ENCODE measurements at regions not wholly inside any gene's neighbourhood (a gene's known extent, or its start where the extent isn't known, plus 50 kb on each side); places are given as distances from the start of the nearest gene placed in this dataset.

GRCh38 chr7:93030605-93031225 lies 87.1 kb downstream of the SAMD9 start:
- no peak overlapping the region for H3K4me2 ChIP-seq (ENCODE audit: low read length)
- no peak overlapping the region for H2AFZ ChIP-seq (ENCODE audit: low read length)
- H3K27me3 ChIP-seq (ENCODE audit: low read length): no peaks in the 10 kb centered on the region
- CTCF ChIA-PET: no interaction called here
- ATAC-seq: no peak
- no peak overlapping the region for H3K4me3 ChIP-seq (ENCODE audit: low read length)
- intact Hi-C loops (cut with micrococcal nuclease): no loop called here
- no peaks in the 10 kb centered on the region for H3F3A ChIP-seq (ENCODE audit: low read length, unreplicated experiment)
- no peak overlapping the region for H3K9ac ChIP-seq (ENCODE audit: low read length)
- no peaks in the 10 kb centered on the region for H4K20me1 ChIP-seq (ENCODE audit: low read length)
- DNase-seq: no peak
- H3K9me2 ChIP-seq (replicated peaks; ENCODE audit: low read length): no peaks in the 10 kb centered on the region
- H3K9me3 ChIP-seq (ENCODE audit: low read length): no peaks in the 10 kb centered on the region
- H3K27ac ChIP-seq (ENCODE audit: low read length): no peak overlapping the region
- BruUV-seq (replicated peaks): no TSS peak
- no peak for TF ChIP-seq CTCF (conservative IDR thresholded peaks at IDR 0.05; ENCODE audit: low read depth, low read length)
- no peak for TF ChIP-seq EZH2 (IDR thresholded peaks at IDR 0.05; ENCODE audit: low read length, unreplicated experiment)
- TF ChIP-seq EZH2phosphoT487 (IDR thresholded peaks at IDR 0.05; ENCODE audit: borderline replicate concordance, low read length): no peak
- no peaks in the 10 kb centered on the region for H3K79me2 ChIP-seq (ENCODE audit: low read length)
- H3K4me1 ChIP-seq (ENCODE audit: insufficient read depth, low read length): no peaks in the 10 kb centered on the region
- H3K36me3 ChIP-seq (ENCODE audit: low read depth, low read length): no peaks in the 10 kb centered on the region
- POLR2A ChIA-PET (ENCODE audit: unreplicated experiment): no interaction called here

GRCh38 chr7:93029056-93029455 lies 88.7 kb downstream of the SAMD9 start:
- ATAC-seq (no peak), DNase-seq (no peak)
- Histone ChIP-seq H3K9ac (ENCODE audit: low read length) (no peak overlapping the region), H3K27ac (ENCODE audit: low read length) (no peak overlapping the region), H4K20me1 (ENCODE audit: low read length) (no peaks in the 10 kb centered on the region), H3K4me2 (ENCODE audit: low read length) (no peak overlapping the region), H3K27me3 (ENCODE audit: low read length) (no peaks in the 10 kb centered on the region), H3K9me2 (replicated peaks; ENCODE audit: low read length) (no peaks in the 10 kb centered on the region), H3K4me3 (ENCODE audit: low read length) (no peak overlapping the region), H3K36me3 (ENCODE audit: low read depth, low read length) (no peaks in the 10 kb centered on the region), H3K4me1 (ENCODE audit: insufficient read depth, low read length) (no peaks in the 10 kb centered on the region), H3K9me3 (ENCODE audit: low read length) (no peaks in the 10 kb centered on the region), H2AFZ (ENCODE audit: low read length) (no peak overlapping the region), H3F3A (ENCODE audit: low read length, unreplicated experiment) (no peaks in the 10 kb centered on the region), H3K79me2 (ENCODE audit: low read length) (no peaks in the 10 kb centered on the region)
- BruUV-seq (replicated peaks): no TSS peak
- POLR2A ChIA-PET (ENCODE audit: unreplicated experiment): no interaction called here
- CTCF ChIA-PET: no interaction called here
- TF ChIP-seq CTCF (conservative IDR thresholded peaks at IDR 0.05; ENCODE audit: low read depth, low read length) (no peak), EZH2phosphoT487 (IDR thresholded peaks at IDR 0.05; ENCODE audit: borderline replicate concordance, low read length) (no peak), EZH2 (IDR thresholded peaks at IDR 0.05; ENCODE audit: low read length, unreplicated experiment) (no peak)
- intact Hi-C loops (cut with micrococcal nuclease): no loop called here

GRCh38 chr7:93028610-93029009 lies 89.2 kb downstream of the SAMD9 start:
- Histone ChIP-seq H2AFZ (ENCODE audit: low read length) (no peak overlapping the region), H4K20me1 (ENCODE audit: low read length) (no peaks in the 10 kb centered on the region), H3K27me3 (ENCODE audit: low read length) (no peaks in the 10 kb centered on the region), H3K4me2 (ENCODE audit: low read length) (no peak overlapping the region), H3K9me3 (ENCODE audit: low read length) (no peaks in the 10 kb centered on the region), H3K4me3 (ENCODE audit: low read length) (no peak overlapping the region), H3K4me1 (ENCODE audit: insufficient read depth, low read length) (no peaks in the 10 kb centered on the region), H3K79me2 (ENCODE audit: low read length) (no peaks in the 10 kb centered on the region), H3F3A (ENCODE audit: low read length, unreplicated experiment) (no peaks in the 10 kb centered on the region), H3K27ac (ENCODE audit: low read length) (no peak overlapping the region), H3K9ac (ENCODE audit: low read length) (no peak overlapping the region), H3K9me2 (replicated peaks; ENCODE audit: low read length) (no peaks in the 10 kb centered on the region), H3K36me3 (ENCODE audit: low read depth, low read length) (no peaks in the 10 kb centered on the region)
- no TSS peak for BruUV-seq (replicated peaks)
- intact Hi-C loops (cut with micrococcal nuclease): no loop called here
- no peak for TF ChIP-seq EZH2 (IDR thresholded peaks at IDR 0.05; ENCODE audit: low read length, unreplicated experiment)
- TF ChIP-seq CTCF (conservative IDR thresholded peaks at IDR 0.05; ENCODE audit: low read depth, low read length): no peak
- DNase-seq (no peak), ATAC-seq (no peak)
- ChIA-PET POLR2A (ENCODE audit: unreplicated experiment) (no interaction called here), CTCF (no interaction called here)
